ENCODE measurements at regions not wholly inside any gene's neighbourhood (a gene's known extent, or its start where the extent isn't known, plus 50 kb on each side); places are given as distances from the start of the nearest gene placed in this dataset.

DNA sequence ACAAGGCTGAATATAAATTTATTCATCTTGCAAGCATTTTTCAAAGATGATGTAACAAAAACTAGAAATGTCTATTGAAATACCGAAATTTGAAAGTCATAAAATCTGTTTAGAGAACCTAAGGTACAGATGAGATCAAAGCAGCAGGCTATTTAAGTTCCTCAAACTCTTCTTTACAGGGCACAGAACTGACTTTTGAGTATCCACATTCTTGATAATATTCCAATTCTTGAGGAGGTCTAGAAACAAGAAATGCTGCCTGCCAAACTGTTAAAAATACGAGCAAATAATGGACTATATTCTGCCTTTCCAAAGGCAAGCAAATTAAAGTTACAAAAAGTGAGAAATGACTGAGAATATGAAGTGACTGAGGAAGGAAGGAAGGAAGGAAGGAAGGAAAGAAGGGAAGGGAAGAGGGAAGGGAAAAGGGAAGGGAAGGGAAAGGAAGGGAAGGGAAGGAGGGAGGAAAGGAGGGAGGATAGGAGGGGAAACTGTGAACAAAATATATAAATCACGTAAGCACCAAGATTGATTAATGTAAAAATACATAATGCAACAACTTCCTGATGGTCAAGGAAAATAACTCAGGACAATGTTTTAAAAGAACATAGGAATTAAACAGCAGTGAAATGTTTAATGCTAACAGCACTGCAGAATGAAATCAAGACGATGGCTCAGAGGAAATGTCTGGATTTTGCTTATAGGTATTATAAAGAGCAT, 248.9 kb upstream of the HNRNPA3 start:
- no peak for TF ChIP-seq CTCF (IDR thresholded peaks at IDR 0.05)
- TF ChIP-seq, protein P1, sequence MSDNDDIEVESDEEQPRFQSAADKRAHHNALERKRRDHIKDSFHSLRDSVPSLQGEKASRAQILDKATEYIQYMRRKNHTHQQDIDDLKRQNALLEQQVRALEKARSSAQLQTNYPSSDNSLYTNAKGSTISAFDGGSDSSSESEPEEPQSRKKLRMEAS (CRISPR knock-in tag; IDR thresholded peaks at IDR 0.05): no peak
- TF ChIP-seq, protein P2, sequence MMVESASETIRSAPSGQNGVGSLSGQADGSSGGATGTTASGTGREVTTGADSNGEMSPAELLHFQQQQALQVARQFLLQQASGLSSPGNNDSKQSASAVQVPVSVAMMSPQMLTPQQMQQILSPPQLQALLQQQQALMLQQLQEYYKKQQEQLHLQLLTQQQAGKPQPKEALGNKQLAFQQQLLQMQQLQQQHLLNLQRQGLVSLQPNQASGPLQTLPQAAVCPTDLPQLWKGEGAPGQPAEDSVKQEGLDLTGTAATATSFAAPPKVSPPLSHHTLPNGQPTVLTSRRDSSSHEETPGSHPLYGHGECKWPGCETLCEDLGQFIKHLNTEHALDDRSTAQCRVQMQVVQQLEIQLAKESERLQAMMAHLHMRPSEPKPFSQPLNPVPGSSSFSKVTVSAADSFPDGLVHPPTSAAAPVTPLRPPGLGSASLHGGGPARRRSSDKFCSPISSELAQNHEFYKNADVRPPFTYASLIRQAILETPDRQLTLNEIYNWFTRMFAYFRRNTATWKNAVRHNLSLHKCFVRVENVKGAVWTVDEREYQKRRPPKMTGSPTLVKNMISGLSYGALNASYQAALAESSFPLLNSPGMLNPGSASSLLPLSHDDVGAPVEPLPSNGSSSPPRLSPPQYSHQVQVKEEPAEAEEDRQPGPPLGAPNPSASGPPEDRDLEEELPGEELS (CRISPR knock-in tag; IDR thresholded peaks at IDR 0.05): no peak
- TF ChIP-seq NR2C2 (CRISPR knock-in tag; IDR thresholded peaks at IDR 0.05): no peak
- TF ChIP-seq ZNF121 (CRISPR knock-in tag; IDR thresholded peaks at IDR 0.05): no peak
- no peak for TF ChIP-seq TEAD4 (CRISPR knock-in tag; IDR thresholded peaks at IDR 0.05)
- no peak for TF ChIP-seq CBFB (CRISPR knock-in tag; IDR thresholded peaks at IDR 0.05; ENCODE audit: low read depth)
- TF ChIP-seq NFYB (CRISPR knock-in tag; conservative IDR thresholded peaks at IDR 0.05; ENCODE audit: low read depth): no peak
- TF ChIP-seq SMAD4 (CRISPR knock-in tag; IDR thresholded peaks at IDR 0.05): no peak
- TF ChIP-seq ATF1 (CRISPR knock-in tag; IDR thresholded peaks at IDR 0.05): no peak
- no peak for TF ChIP-seq JUN (CRISPR knock-in tag; IDR thresholded peaks at IDR 0.05)
- TF ChIP-seq USF2 (CRISPR knock-in tag; IDR thresholded peaks at IDR 0.05): no peak
- no peak for TF ChIP-seq ATF2 (CRISPR knock-in tag; IDR thresholded peaks at IDR 0.05; ENCODE audit: borderline replicate concordance, low read depth)
- TF ChIP-seq, protein P3, sequence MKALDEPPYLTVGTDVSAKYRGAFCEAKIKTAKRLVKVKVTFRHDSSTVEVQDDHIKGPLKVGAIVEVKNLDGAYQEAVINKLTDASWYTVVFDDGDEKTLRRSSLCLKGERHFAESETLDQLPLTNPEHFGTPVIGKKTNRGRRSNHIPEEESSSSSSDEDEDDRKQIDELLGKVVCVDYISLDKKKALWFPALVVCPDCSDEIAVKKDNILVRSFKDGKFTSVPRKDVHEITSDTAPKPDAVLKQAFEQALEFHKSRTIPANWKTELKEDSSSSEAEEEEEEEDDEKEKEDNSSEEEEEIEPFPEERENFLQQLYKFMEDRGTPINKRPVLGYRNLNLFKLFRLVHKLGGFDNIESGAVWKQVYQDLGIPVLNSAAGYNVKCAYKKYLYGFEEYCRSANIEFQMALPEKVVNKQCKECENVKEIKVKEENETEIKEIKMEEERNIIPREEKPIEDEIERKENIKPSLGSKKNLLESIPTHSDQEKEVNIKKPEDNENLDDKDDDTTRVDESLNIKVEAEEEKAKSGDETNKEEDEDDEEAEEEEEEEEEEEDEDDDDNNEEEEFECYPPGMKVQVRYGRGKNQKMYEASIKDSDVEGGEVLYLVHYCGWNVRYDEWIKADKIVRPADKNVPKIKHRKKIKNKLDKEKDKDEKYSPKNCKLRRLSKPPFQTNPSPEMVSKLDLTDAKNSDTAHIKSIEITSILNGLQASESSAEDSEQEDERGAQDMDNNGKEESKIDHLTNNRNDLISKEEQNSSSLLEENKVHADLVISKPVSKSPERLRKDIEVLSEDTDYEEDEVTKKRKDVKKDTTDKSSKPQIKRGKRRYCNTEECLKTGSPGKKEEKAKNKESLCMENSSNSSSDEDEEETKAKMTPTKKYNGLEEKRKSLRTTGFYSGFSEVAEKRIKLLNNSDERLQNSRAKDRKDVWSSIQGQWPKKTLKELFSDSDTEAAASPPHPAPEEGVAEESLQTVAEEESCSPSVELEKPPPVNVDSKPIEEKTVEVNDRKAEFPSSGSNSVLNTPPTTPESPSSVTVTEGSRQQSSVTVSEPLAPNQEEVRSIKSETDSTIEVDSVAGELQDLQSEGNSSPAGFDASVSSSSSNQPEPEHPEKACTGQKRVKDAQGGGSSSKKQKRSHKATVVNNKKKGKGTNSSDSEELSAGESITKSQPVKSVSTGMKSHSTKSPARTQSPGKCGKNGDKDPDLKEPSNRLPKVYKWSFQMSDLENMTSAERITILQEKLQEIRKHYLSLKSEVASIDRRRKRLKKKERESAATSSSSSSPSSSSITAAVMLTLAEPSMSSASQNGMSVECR (CRISPR knock-in tag; IDR thresholded peaks at IDR 0.05; ENCODE audit: borderline replicate concordance): no peak

Data from WTC11 (cell line).